Thyroid gland (tissue), 4 donors: ENCODE measurements at regions not wholly inside any gene's neighbourhood (a gene's known extent, or its start where the extent isn't known, plus 50 kb on each side); places are given as distances from the start of the nearest gene placed in this dataset.

Experiments
- POLR2A ChIP-seq, 2 donors: fragments of 450-650 bp; IDR thresholded peaks; one replicate each; pipeline ENCODE4 v1.6.1; 2017; ENCODE audit warnings: antibody characterized with exemption in 2 of 2, mild to moderate bottlenecking in 2 of 2, moderate library complexity in 1 of 2
- TF ChIP-seq, protein P1 (sequence below), 6 experiments: fragments of 200-600 bp in 3 of 6; fragments of 450-650 bp in 3 of 6; sonication (generic) in 3 of 6; IDR thresholded peaks; one replicate each; pipeline ENCODE4 v1.5.1; 2016 to 2019; ENCODE audit warnings: antibody characterized with exemption in 6 of 6, mild to moderate bottlenecking in 2 of 6, inconsistent platforms in 1 of 6, moderate library complexity in 1 of 6

DNA sequence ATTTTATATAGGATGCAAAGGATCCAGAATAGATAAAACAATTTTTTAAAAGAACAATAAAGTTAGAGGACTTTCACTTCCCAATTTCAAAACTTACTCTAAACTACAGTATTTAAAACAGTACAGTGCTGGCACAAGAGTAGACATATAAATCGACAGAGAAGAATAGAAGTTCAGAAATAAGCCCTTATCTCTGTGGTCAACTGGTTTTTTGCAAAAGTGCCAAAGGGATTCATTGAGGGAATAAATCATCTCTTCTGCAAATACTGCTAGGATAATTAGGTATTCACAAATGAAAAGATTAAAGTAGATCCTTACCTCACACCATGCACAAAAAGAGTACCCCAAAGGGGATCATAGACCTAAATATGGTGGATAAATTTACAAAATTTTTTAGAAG is 431.0 kb upstream of the HTR2A start:
- TF ChIP-seq, protein P1, sequence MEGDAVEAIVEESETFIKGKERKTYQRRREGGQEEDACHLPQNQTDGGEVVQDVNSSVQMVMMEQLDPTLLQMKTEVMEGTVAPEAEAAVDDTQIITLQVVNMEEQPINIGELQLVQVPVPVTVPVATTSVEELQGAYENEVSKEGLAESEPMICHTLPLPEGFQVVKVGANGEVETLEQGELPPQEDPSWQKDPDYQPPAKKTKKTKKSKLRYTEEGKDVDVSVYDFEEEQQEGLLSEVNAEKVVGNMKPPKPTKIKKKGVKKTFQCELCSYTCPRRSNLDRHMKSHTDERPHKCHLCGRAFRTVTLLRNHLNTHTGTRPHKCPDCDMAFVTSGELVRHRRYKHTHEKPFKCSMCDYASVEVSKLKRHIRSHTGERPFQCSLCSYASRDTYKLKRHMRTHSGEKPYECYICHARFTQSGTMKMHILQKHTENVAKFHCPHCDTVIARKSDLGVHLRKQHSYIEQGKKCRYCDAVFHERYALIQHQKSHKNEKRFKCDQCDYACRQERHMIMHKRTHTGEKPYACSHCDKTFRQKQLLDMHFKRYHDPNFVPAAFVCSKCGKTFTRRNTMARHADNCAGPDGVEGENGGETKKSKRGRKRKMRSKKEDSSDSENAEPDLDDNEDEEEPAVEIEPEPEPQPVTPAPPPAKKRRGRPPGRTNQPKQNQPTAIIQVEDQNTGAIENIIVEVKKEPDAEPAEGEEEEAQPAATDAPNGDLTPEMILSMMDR (IDR thresholded peaks at IDR 0.05) = no peak
- TF ChIP-seq POLR2A (IDR thresholded peaks at IDR 0.05) = no peak
